Keratinocyte (primary cell): ENCODE measurements at regions not wholly inside any gene's neighbourhood (a gene's known extent, or its start where the extent isn't known, plus 50 kb on each side); places are given as distances from the start of the nearest gene placed in this dataset.

ENCODE experiments used
- DNase-seq: peaks from one replicate; pipeline ENCODE4 v3.0.0-alpha.2; 2011; ENCODE audit warnings: low read depth, missing footprints, low spot score
- FAIRE-seq: peaks from 2 replicates; lab custom pipeline; 2011; peaks lifted over from hg19 to GRCh38; lab: Jason Lieb, UNC
- H2AFZ ChIP-seq: 2 replicates; pipeline ENCODE4 v1.6.0; 2012; ENCODE audit warnings: low read length, control low read depth, inconsistent platforms; ENCODE audit not compliant: control insufficient read depth
- H3K27ac ChIP-seq: 2 replicates; pipeline ENCODE4 v1.5.1; 2011; ENCODE audit warnings: low read length; ENCODE audit not compliant: control insufficient read depth, insufficient read depth
- H3K27me3 ChIP-seq: 3 replicates; pipeline ENCODE4 v1.6.0; 2011; ENCODE audit warnings: low read length; ENCODE audit not compliant: control insufficient read depth, insufficient read depth; ENCODE audit errors: extremely low read depth
- H3K36me3 ChIP-seq, 2 experiments: 2 replicates in 1 of 2; 3 replicates in 1 of 2; pipeline ENCODE4 v1.5.1; 2011; ENCODE audit warnings: low read length in 2 of 2, mild to moderate bottlenecking in 1 of 2; ENCODE audit not compliant: control insufficient read depth in 2 of 2, insufficient read depth in 2 of 2; ENCODE audit errors: extremely low read depth in 1 of 2
- H3K4me1 ChIP-seq: 3 replicates; pipeline ENCODE4 v1.5.1; 2011; ENCODE audit warnings: low read length; ENCODE audit not compliant: control insufficient read depth, insufficient read depth; ENCODE audit errors: extremely low read depth
- H3K4me2 ChIP-seq: 3 replicates; pipeline ENCODE4 v1.6.0; 2011; ENCODE audit warnings: low read depth, low read length; ENCODE audit not compliant: control insufficient read depth, insufficient read depth; ENCODE audit errors: extremely low read depth
- H3K4me3 ChIP-seq, 3 experiments: fragments of 200-600 bp in 1 of 3; sonication (generic) in 1 of 3; 2 replicates in 2 of 3; 3 replicates in 1 of 3; pipeline ENCODE4 v1.5.1; 2011 to 2016; ENCODE audit warnings: low read length in 3 of 3, mild to moderate bottlenecking in 3 of 3, control low read depth in 2 of 3, inconsistent platforms in 1 of 3, low read depth in 1 of 3, mixed read lengths in 1 of 3, mixed run types in 1 of 3, moderate library complexity in 1 of 3; ENCODE audit not compliant: control insufficient read depth in 2 of 3, insufficient read depth in 2 of 3; ENCODE audit errors: extremely low read depth in 1 of 3
- H3K79me2 ChIP-seq: 2 replicates; pipeline ENCODE4 v1.6.0; 2012; ENCODE audit warnings: low read length; ENCODE audit not compliant: control insufficient read depth, insufficient read depth
- H3K9ac ChIP-seq: 3 replicates; pipeline ENCODE4 v1.6.0; 2011; ENCODE audit warnings: low read length; ENCODE audit not compliant: control insufficient read depth, insufficient read depth; ENCODE audit errors: extremely low read depth
- H3K9me1 ChIP-seq: 3 replicates; pipeline ENCODE4 v1.6.0; 2011; ENCODE audit warnings: low read length; ENCODE audit not compliant: control insufficient read depth, insufficient read depth; ENCODE audit errors: extremely low read depth
- H3K9me3 ChIP-seq: 2 replicates; pipeline ENCODE4 v1.5.1; 2012; ENCODE audit warnings: low read depth, low read length; ENCODE audit not compliant: control insufficient read depth
- H4K20me1 ChIP-seq: 3 replicates; pipeline ENCODE4 v1.6.0; 2011; ENCODE audit warnings: low read length; ENCODE audit not compliant: control insufficient read depth, insufficient read depth; ENCODE audit errors: extremely low read depth
- EZH2 ChIP-seq: IDR thresholded peaks from one replicate; pipeline ENCODE4 v1.6.1; 2012; ENCODE audit warnings: inconsistent platforms, mild to moderate bottlenecking, low read length, moderate library complexity
- dilution Hi-C: fragments of 300-500 bp; cut with MboI; formaldehyde crosslinking; loops from one replicate; pipeline ENCODE4 v1.7.0; 2020; ENCODE audit warnings: low sequenced_read_pairs; ENCODE audit not compliant: extremely low pct_ligation_motif_present
- TF ChIP-seq, protein P1 (sequence below), 3 experiments: IDR thresholded peaks in 1 of 3; conservative IDR thresholded peaks in 1 of 3; optimal IDR thresholded peaks in 1 of 3; 2 replicates in 2 of 3; 3 replicates in 1 of 3; pipeline versions ENCODE3 to v1.5.1; 2011; ENCODE audit warnings: low read length in 3 of 3, mild to moderate bottlenecking in 3 of 3, moderate library complexity in 2 of 3, control low read depth in 1 of 3, inconsistent platforms in 1 of 3; ENCODE audit not compliant: insufficient read depth in 2 of 3; ENCODE audit errors: extremely low read depth in 1 of 3

DNA sequence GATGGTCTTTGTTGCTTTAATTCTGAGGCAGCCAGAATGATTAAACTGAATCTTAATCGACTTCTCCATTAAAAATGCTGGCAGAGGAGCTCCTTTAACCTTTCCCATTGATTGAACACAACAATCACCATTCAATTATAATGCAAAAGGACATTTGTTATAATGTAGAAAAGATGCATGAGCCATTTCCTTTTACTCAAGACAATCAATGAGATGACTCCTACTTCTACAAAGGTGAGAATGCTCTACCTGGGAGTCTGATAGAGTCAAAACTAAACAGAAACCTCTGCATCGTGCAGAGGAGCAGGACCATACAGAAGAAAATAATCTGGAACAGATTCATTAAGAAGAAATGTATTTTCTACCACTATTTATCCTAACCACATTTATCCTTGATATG lies 253.6 kb upstream of the DACH1 start:
- no peaks in the 10 kb centered on the region for H3K79me2 ChIP-seq
- H3K27me3 ChIP-seq = no peaks in the 10 kb centered on the region
- no peaks in the 10 kb centered on the region for H3K36me3 ChIP-seq
- H3K9me1 ChIP-seq = no peaks in the 10 kb centered on the region
- H3K4me3 ChIP-seq = no peak overlapping the region
- dilution Hi-C loops = no loop called here
- no peak overlapping the region for H2AFZ ChIP-seq
- H3K27ac ChIP-seq = no peak overlapping the region
- no peaks in the 10 kb centered on the region for H3K4me1 ChIP-seq
- FAIRE-seq (no peak), DNase-seq (no peak)
- H3K9me3 ChIP-seq = no peaks in the 10 kb centered on the region
- TF ChIP-seq, protein P1, sequence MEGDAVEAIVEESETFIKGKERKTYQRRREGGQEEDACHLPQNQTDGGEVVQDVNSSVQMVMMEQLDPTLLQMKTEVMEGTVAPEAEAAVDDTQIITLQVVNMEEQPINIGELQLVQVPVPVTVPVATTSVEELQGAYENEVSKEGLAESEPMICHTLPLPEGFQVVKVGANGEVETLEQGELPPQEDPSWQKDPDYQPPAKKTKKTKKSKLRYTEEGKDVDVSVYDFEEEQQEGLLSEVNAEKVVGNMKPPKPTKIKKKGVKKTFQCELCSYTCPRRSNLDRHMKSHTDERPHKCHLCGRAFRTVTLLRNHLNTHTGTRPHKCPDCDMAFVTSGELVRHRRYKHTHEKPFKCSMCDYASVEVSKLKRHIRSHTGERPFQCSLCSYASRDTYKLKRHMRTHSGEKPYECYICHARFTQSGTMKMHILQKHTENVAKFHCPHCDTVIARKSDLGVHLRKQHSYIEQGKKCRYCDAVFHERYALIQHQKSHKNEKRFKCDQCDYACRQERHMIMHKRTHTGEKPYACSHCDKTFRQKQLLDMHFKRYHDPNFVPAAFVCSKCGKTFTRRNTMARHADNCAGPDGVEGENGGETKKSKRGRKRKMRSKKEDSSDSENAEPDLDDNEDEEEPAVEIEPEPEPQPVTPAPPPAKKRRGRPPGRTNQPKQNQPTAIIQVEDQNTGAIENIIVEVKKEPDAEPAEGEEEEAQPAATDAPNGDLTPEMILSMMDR (optimal IDR thresholded peaks at IDR 0.05 in 1 of 3, IDR thresholded peaks at IDR 0.05 in 1 of 3, conservative IDR thresholded peaks at IDR 0.05 in 1 of 3; ENCODE audit: extremely low read depth in 1 of 3, insufficient read depth in 2 of 3, low read length in 3 of 3) = no peak
- no peak for TF ChIP-seq EZH2
- no peak overlapping the region for H3K4me2 ChIP-seq
- H4K20me1 ChIP-seq = no peaks in the 10 kb centered on the region
- no peak overlapping the region for H3K9ac ChIP-seq

GRCh38 chr13:72113931-72114330 lies 246.9 kb upstream of the DACH1 start:
- Histone ChIP-seq H3K36me3 (no peaks in the 10 kb centered on the region), H3K4me2 (no peak overlapping the region)
- dilution Hi-C loops = no loop called here

More at GRCh38 chr13:72113931-72114330, 246.9 kb upstream of the DACH1 start:
- FAIRE-seq (no peak), DNase-seq (no peak)
- H3K9ac ChIP-seq = no peak overlapping the region
- H3K27ac ChIP-seq = no peak overlapping the region
- TF ChIP-seq, protein P1 (optimal IDR thresholded peaks at IDR 0.05 in 1 of 3, IDR thresholded peaks at IDR 0.05 in 1 of 3, conservative IDR thresholded peaks at IDR 0.05 in 1 of 3; ENCODE audit: extremely low read depth in 1 of 3, insufficient read depth in 2 of 3, low read length in 3 of 3) = no peak
- no peak for TF ChIP-seq EZH2
- H3K9me3 ChIP-seq = no peaks in the 10 kb centered on the region
- no peaks in the 10 kb centered on the region for H3K79me2 ChIP-seq
- H4K20me1 ChIP-seq = no peaks in the 10 kb centered on the region
- H3K9me1 ChIP-seq = no peaks in the 10 kb centered on the region
- H3K4me1 ChIP-seq = peaks cover 12% of the 10 kb centered on the region
- H2AFZ ChIP-seq = no peak overlapping the region
- H3K27me3 ChIP-seq = no peaks in the 10 kb centered on the region
- no peak overlapping the region for H3K4me3 ChIP-seq
